Thyroid gland (tissue), 4 donors: ENCODE measurements at regions not wholly inside any gene's neighbourhood (a gene's known extent, or its start where the extent isn't known, plus 50 kb on each side); places are given as distances from the start of the nearest gene placed in this dataset.

Experiments used
- CTCF ChIP-seq, 6 experiments: fragments of 200-600 bp in 3 of 6; fragments of 450-650 bp in 3 of 6; sonication (generic) in 3 of 6; IDR thresholded peaks; one replicate each; pipeline ENCODE4 v1.5.1; 2016 to 2019; ENCODE audit warnings: antibody characterized with exemption in 6 of 6, mild to moderate bottlenecking in 2 of 6, inconsistent platforms in 1 of 6, moderate library complexity in 1 of 6
- POLR2A ChIP-seq, 2 donors: fragments of 450-650 bp; IDR thresholded peaks; one replicate each; pipeline ENCODE4 v1.6.1; 2017; ENCODE audit warnings: antibody characterized with exemption in 2 of 2, mild to moderate bottlenecking in 2 of 2, moderate library complexity in 1 of 2

GRCh38 chr2:57044931-57045635, 861.3 kb downstream of the CCDC85A start:
- no peak for TF ChIP-seq CTCF (IDR thresholded peaks at IDR 0.05)
- TF ChIP-seq POLR2A (IDR thresholded peaks at IDR 0.05): no peak
